ENCODE measurements at regions not wholly inside any gene's neighbourhood (a gene's known extent, or its start where the extent isn't known, plus 50 kb on each side); places are given as distances from the start of the nearest gene placed in this dataset.

- intact Hi-C loops (cut with micrococcal nuclease) = no loop called here
Measured at GRCh38 chr9:86836266-86836665, 111.0 kb downstream of the GAS1 start.

- intact Hi-C loops (cut with micrococcal nuclease) = no loop called here
Measured at GRCh38 chr9:86830356-86830755, 117.0 kb downstream of the GAS1 start.

GRCh38 chr9:86829496-86830046 is 117.7 kb downstream of the GAS1 start:
- intact Hi-C loops (cut with micrococcal nuclease) = no loop called here

- intact Hi-C loops (cut with micrococcal nuclease) = no loop called here
Measured at GRCh38 chr9:86828631-86829030, 118.7 kb downstream of the GAS1 start.

GRCh38 chr9:86827893-86828292 is 119.4 kb downstream of the GAS1 start:
- intact Hi-C loops (cut with micrococcal nuclease) = no loop called here

- intact Hi-C loops (cut with micrococcal nuclease) = no loop called here
Measured at GRCh38 chr9:86825299-86825698, 122.0 kb downstream of the GAS1 start.

- intact Hi-C loops (cut with micrococcal nuclease) = no loop called here
Measured at GRCh38 chr9:86822006-86822801, 125.1 kb downstream of the GAS1 start.

GRCh38 chr9:86821006-86821845 is 126.1 kb downstream of the GAS1 start:
- intact Hi-C loops (cut with micrococcal nuclease) = no loop called here

GRCh38 chr9:86819552-86819951 is 127.8 kb downstream of the GAS1 start:
- intact Hi-C loops (cut with micrococcal nuclease) = no loop called here

GRCh38 chr9:86818636-86819035 is 128.7 kb downstream of the GAS1 start:
- intact Hi-C loops (cut with micrococcal nuclease) = no loop called here

GRCh38 chr9:86816868-86817267 is 130.4 kb downstream of the GAS1 start:
- intact Hi-C loops (cut with micrococcal nuclease) = no loop called here

- intact Hi-C loops (cut with micrococcal nuclease) = no loop called here
Measured at GRCh38 chr9:86816366-86816765, 130.9 kb downstream of the GAS1 start.

- intact Hi-C loops (cut with micrococcal nuclease) = no loop called here
Measured at GRCh38 chr9:86812616-86813015, 134.7 kb downstream of the GAS1 start.

- intact Hi-C loops (cut with micrococcal nuclease) = no loop called here
Measured at GRCh38 chr9:86809759-86810367, 137.4 kb downstream of the GAS1 start.

GRCh38 chr9:86809151-86809550 is 138.2 kb downstream of the GAS1 start:
- intact Hi-C loops (cut with micrococcal nuclease) = no loop called here

- intact Hi-C loops (cut with micrococcal nuclease) = no loop called here
Measured at GRCh38 chr9:86807367-86807976, 139.8 kb downstream of the GAS1 start.

- intact Hi-C loops (cut with micrococcal nuclease) = no loop called here
Measured at GRCh38 chr9:86804011-86804410, 143.3 kb downstream of the GAS1 start.

- intact Hi-C loops (cut with micrococcal nuclease) = no loop called here
Measured at GRCh38 chr9:86802900-86803673, 144.2 kb downstream of the GAS1 start.

GRCh38 chr9:86801246-86801645 is 146.1 kb downstream of the GAS1 start:
- intact Hi-C loops (cut with micrococcal nuclease) = no loop called here

GRCh38 chr9:86800681-86801080 is 146.6 kb downstream of the GAS1 start:
- intact Hi-C loops (cut with micrococcal nuclease) = no loop called here

- intact Hi-C loops (cut with micrococcal nuclease) = no loop called here
Measured at GRCh38 chr9:86798966-86799365, 148.3 kb downstream of the GAS1 start.

Measured in T-helper 2 cell treated with Interferon-gamma antibody and Interleukin-4, amounts not matched to agents 100 ng/mL and 5 ng/mL, for 36 hours (primary cell).